H9 (cell line): ENCODE measurements at regions not wholly inside any gene's neighbourhood (a gene's known extent, or its start where the extent isn't known, plus 50 kb on each side); places are given as distances from the start of the nearest gene placed in this dataset.
A peak's percentile ranks its signal among the peaks of the same experiment; 100 is the strongest.

ENCODE experiments used
- DNase-seq: peaks from one replicate; pipeline ENCODE4 v3.0.0-alpha.2; 2017
- H2AFZ ChIP-seq: one replicate; pipeline ENCODE4 v1.6.1; 2013; ENCODE audit warnings: mild to moderate bottlenecking, low read length, control low read depth, moderate library complexity
- H2AK5ac ChIP-seq: 2 replicates; pipeline ENCODE4 v1.6.1; 2013; ENCODE audit warnings: low read length, control low read depth, mixed read lengths; ENCODE audit not compliant: insufficient read length
- H2BK120ac ChIP-seq: one replicate; pipeline ENCODE4 v1.6.1; 2013; ENCODE audit warnings: low read depth, mild to moderate bottlenecking, low read length, control low read depth, inconsistent platforms; ENCODE audit not compliant: poor library complexity, severe bottlenecking
- H2BK12ac ChIP-seq: 2 replicates; pipeline ENCODE4 v1.6.1; 2013; ENCODE audit warnings: low read length, control low read depth, mixed read lengths, low read depth; ENCODE audit not compliant: insufficient read length
- H2BK15ac ChIP-seq: 2 replicates; pipeline ENCODE4 v1.6.1; 2013; ENCODE audit warnings: low read depth, low read length, control low read depth
- H2BK20ac ChIP-seq: one replicate; pipeline ENCODE4 v1.6.1; 2013; ENCODE audit warnings: low read depth, mild to moderate bottlenecking, low read length, control low read depth, inconsistent platforms; ENCODE audit not compliant: poor library complexity, severe bottlenecking
- H2BK5ac ChIP-seq: 2 replicates; pipeline ENCODE4 v1.6.1; 2013; ENCODE audit warnings: low read length, control low read depth, mixed read lengths; ENCODE audit not compliant: insufficient read length
- H3K14ac ChIP-seq: 2 replicates; pipeline ENCODE4 v1.6.1; 2013; ENCODE audit warnings: low read length, control low read depth; ENCODE audit not compliant: insufficient read depth
- H3K18ac ChIP-seq: 2 replicates; pipeline ENCODE4 v1.6.1; 2013; ENCODE audit warnings: low read depth, mild to moderate bottlenecking, mixed read lengths, low read length, control low read depth; ENCODE audit not compliant: insufficient read length
- H3K23ac ChIP-seq: 2 replicates; pipeline ENCODE4 v1.6.1; 2013; ENCODE audit warnings: low read length, control low read depth, mixed read lengths, low read depth; ENCODE audit not compliant: insufficient read length
- H3K23me2 ChIP-seq: 2 replicates; pipeline ENCODE4 v1.6.1; 2013; ENCODE audit warnings: low read depth, mild to moderate bottlenecking, mixed read lengths, low read length, control low read depth; ENCODE audit not compliant: insufficient read length, poor library complexity, severe bottlenecking
- H3K27ac ChIP-seq: 2 replicates; pipeline ENCODE4 v1.5.1; 2013; ENCODE audit warnings: low read length, control low read depth, mixed read lengths, low read depth; ENCODE audit not compliant: insufficient read length
- H3K27me3 ChIP-seq: 2 replicates; pipeline ENCODE4 v1.6.1; 2013; ENCODE audit warnings: low read length, control low read depth, inconsistent platforms; ENCODE audit not compliant: insufficient read depth
- H3K4ac ChIP-seq: 2 replicates; pipeline ENCODE4 v1.6.1; 2013; ENCODE audit warnings: low read depth, mild to moderate bottlenecking, control low read depth, inconsistent platforms, low read length, moderate library complexity
- H3K4me1 ChIP-seq: 2 replicates; pipeline ENCODE4 v1.6.1; 2013; ENCODE audit warnings: low read length, control low read depth, inconsistent platforms; ENCODE audit not compliant: insufficient read depth
- H3K4me2 ChIP-seq: 2 replicates; pipeline ENCODE4 v1.6.1; 2013; ENCODE audit warnings: low read length, control low read depth, mixed read lengths; ENCODE audit not compliant: insufficient read length, insufficient read depth
- H3K56ac ChIP-seq: 2 replicates; pipeline ENCODE4 v1.6.1; 2013; ENCODE audit warnings: low read depth, mild to moderate bottlenecking, mixed read lengths, low read length, control low read depth; ENCODE audit not compliant: insufficient read length
- H3K79me1 ChIP-seq: 2 replicates; pipeline ENCODE4 v1.6.1; 2013; ENCODE audit warnings: low read depth, mild to moderate bottlenecking, moderate library complexity, low read length, control low read depth, inconsistent platforms; ENCODE audit not compliant: insufficient read depth, poor library complexity, severe bottlenecking
- H3K79me2 ChIP-seq: 2 replicates; pipeline ENCODE4 v1.6.1; 2013; ENCODE audit warnings: low read length, control low read depth, inconsistent platforms; ENCODE audit not compliant: insufficient read depth
- H3K9ac ChIP-seq: 2 replicates; pipeline ENCODE4 v1.6.1; 2013; ENCODE audit warnings: low read length, control low read depth, mixed read lengths; ENCODE audit not compliant: insufficient read length; ENCODE audit errors: extremely low read depth
- H3K9me3 ChIP-seq: one replicate; pipeline ENCODE4 v1.6.1; 2013; ENCODE audit warnings: low read depth, low read length, inconsistent platforms; ENCODE audit not compliant: control insufficient read depth
- H3T11ph ChIP-seq: one replicate; pipeline ENCODE4 v1.6.1; 2013; ENCODE audit warnings: mild to moderate bottlenecking, low read length, control low read depth, inconsistent platforms
- H4K20me1 ChIP-seq: one replicate; pipeline ENCODE4 v1.6.1; 2013; ENCODE audit not compliant: control insufficient read depth, insufficient read length, insufficient read depth
- H4K5ac ChIP-seq: 2 replicates; pipeline ENCODE4 v1.6.1; 2013; ENCODE audit warnings: low read depth, mild to moderate bottlenecking, mixed read lengths, low read length, control low read depth; ENCODE audit not compliant: insufficient read length
- H4K8ac ChIP-seq: replicated peaks from 2 replicates; pipeline ENCODE4 v1.6.1; 2013; ENCODE audit warnings: low read length, control low read depth, mixed read lengths, low read depth; ENCODE audit not compliant: insufficient read length
- H4K91ac ChIP-seq: 2 replicates; pipeline ENCODE4 v1.6.1; 2013; ENCODE audit warnings: low read depth, mild to moderate bottlenecking, moderate library complexity, mixed read lengths, low read length, control low read depth; ENCODE audit not compliant: insufficient read length
- H3K27ac Mint-ChIP-seq, 3 experiments: 2 replicates in 2 of 3; 3 replicates in 1 of 3; pipeline ENCODE4 v1.8.0; 2020 to 2021; ENCODE audit warnings: mixed read lengths in 3 of 3, mild to moderate bottlenecking in 1 of 3, moderate library complexity in 1 of 3
- H3K27me3 Mint-ChIP-seq: 2 replicates; pipeline ENCODE4 v1.8.0; 2021; ENCODE audit warnings: low read depth, mild to moderate bottlenecking, moderate library complexity, mixed read lengths
- H3K36me3 Mint-ChIP-seq, 3 experiments: 2 replicates in 2 of 3; 3 replicates in 1 of 3; pipeline ENCODE4 v1.8.0; 2020 to 2021; ENCODE audit warnings: low read depth in 3 of 3, mixed read lengths in 3 of 3; ENCODE audit not compliant: insufficient read depth in 1 of 3
- H3K4me1 Mint-ChIP-seq, 2 experiments: 2 replicates each; pipeline ENCODE4 v1.8.0; 2020; ENCODE audit warnings: mixed read lengths in 2 of 2
- H3K4me3 Mint-ChIP-seq, 2 experiments: 2 replicates in 1 of 2; 3 replicates in 1 of 2; pipeline ENCODE4 v1.8.0; 2020 to 2021; ENCODE audit warnings: mild to moderate bottlenecking in 2 of 2, mixed read lengths in 2 of 2, moderate library complexity in 1 of 2
- H3K9me3 Mint-ChIP-seq, 2 experiments: 2 replicates in 1 of 2; 3 replicates in 1 of 2; pipeline ENCODE4 v1.8.0; 2020; ENCODE audit warnings: mild to moderate bottlenecking in 2 of 2, mixed read lengths in 2 of 2, moderate library complexity in 1 of 2
- WGBS: extraction: QIAGEN DNeasy Blood & Tissue Kit; methylation state at CpG from one replicate; pipeline ENCODE4 v1.1.7; 2013; ENCODE audit warnings: missing lambda C conversion rate, low lambda C conversion rate, mixed read lengths; ENCODE audit not compliant: insufficient read length; ENCODE audit errors: extremely low coverage; 5-methylcytosine and 5-hydroxymethylcytosine counted together
- TF ChIP-seq, protein P1 (sequence below): fragments of 200-600 bp; sonication (generic); conservative IDR thresholded peaks from 3 replicates; pipeline ENCODE4 v1.8.0; 2021; ENCODE audit warnings: antibody characterized with exemption, mild to moderate bottlenecking

DNA sequence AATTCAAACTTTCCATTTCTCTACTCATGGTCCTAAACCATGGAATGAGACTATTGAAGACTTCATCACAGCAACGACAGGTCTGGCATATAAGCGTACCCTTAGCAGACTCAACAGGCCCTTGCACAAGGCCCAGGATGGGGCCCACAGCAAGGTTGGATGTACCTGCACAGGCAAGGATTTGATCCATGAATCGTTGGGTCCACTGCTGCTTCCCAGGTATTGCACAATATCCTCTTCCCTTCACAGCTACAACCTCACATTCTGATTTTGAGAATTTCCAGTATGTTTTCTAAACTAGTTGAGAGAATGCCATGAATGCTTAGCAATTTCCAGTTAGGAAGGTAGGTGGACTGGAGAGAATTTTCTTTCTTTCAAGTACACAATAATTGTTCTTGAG, 515.8 kb downstream of the SUCLG1 start:
- H2BK120ac ChIP-seq, result no peak overlapping the region
- no peak overlapping the region for H3K4ac ChIP-seq
- no peak overlapping the region for H2AFZ ChIP-seq
- no peaks in the 10 kb centered on the region for H3K79me2 ChIP-seq
- H4K91ac ChIP-seq, result no peak overlapping the region
- Mint-ChIP-seq H3K4me1 (peaks cover 19 to 26% of the 10 kb centered on the region in 2 experiments), H3K27ac (0 out of 7 replicates have a peak overlapping the region, but pooled peaks of 1 of the 3 experiments have one; percentile 84), H3K4me3 (no peak overlapping the region), H3K27me3 (peaks cover 9% of the 10 kb centered on the region), H3K9me3 (no peaks in the 10 kb centered on the region), H3K36me3 (no peaks in the 10 kb centered on the region)
- no peak overlapping the region for H3K18ac ChIP-seq
- no peak overlapping the region for H2BK5ac ChIP-seq
- no peak overlapping the region for H3T11ph ChIP-seq
- H3K9me3 ChIP-seq, result no peaks in the 10 kb centered on the region
- no peak overlapping the region for H3K23ac ChIP-seq
- no peak overlapping the region for H2AK5ac ChIP-seq
- no peaks in the 10 kb centered on the region for H4K20me1 ChIP-seq
- no peak overlapping the region for H3K14ac ChIP-seq
- H3K4me2 ChIP-seq, result no peak overlapping the region
- H3K56ac ChIP-seq, result no peak overlapping the region
- no peak for DNase-seq
- peaks cover 4% of the 10 kb centered on the region; the same call in 1 of the 2 replicates for H3K27me3 ChIP-seq
- H4K5ac ChIP-seq, result no peak overlapping the region
- no peak overlapping the region for H2BK12ac ChIP-seq
- H2BK20ac ChIP-seq, result no peak overlapping the region
- H2BK15ac ChIP-seq, result no peak overlapping the region
- no CpG with 5 or more reads among the region's 3 CpGs for WGBS
- H3K23me2 ChIP-seq, result no peaks in the 10 kb centered on the region
- no peak overlapping the region for H3K27ac ChIP-seq
- H4K8ac ChIP-seq, result no peak overlapping the region
- no peak overlapping the region for H3K9ac ChIP-seq
- peaks cover 2% of the 10 kb centered on the region; the same call in 1 of the 2 replicates for H3K4me1 ChIP-seq
- TF ChIP-seq, protein P1, sequence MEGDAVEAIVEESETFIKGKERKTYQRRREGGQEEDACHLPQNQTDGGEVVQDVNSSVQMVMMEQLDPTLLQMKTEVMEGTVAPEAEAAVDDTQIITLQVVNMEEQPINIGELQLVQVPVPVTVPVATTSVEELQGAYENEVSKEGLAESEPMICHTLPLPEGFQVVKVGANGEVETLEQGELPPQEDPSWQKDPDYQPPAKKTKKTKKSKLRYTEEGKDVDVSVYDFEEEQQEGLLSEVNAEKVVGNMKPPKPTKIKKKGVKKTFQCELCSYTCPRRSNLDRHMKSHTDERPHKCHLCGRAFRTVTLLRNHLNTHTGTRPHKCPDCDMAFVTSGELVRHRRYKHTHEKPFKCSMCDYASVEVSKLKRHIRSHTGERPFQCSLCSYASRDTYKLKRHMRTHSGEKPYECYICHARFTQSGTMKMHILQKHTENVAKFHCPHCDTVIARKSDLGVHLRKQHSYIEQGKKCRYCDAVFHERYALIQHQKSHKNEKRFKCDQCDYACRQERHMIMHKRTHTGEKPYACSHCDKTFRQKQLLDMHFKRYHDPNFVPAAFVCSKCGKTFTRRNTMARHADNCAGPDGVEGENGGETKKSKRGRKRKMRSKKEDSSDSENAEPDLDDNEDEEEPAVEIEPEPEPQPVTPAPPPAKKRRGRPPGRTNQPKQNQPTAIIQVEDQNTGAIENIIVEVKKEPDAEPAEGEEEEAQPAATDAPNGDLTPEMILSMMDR, result no peak
- H3K79me1 ChIP-seq, result no peaks in the 10 kb centered on the region
